Spleen (tissue), 11 donors: ENCODE measurements at regions not wholly inside any gene's neighbourhood (a gene's known extent, or its start where the extent isn't known, plus 50 kb on each side); places are given as distances from the start of the nearest gene placed in this dataset.

Source experiments
- DNase-seq: peaks from one replicate; pipeline ENCODE4 v3.0.0-alpha.2; 2020
- H3K27ac ChIP-seq, 8 donors: fragments of 200-600 bp; sonication (generic) in 7 of 8; 1 replicate in 4 of 8; 2 replicates in 4 of 8; pipeline versions ENCODE4 v1.5.0 to v1.8.0; 2016 to 2021; ENCODE audit warnings: inconsistent platforms in 4 of 8, mild to moderate bottlenecking in 4 of 8, moderate library complexity in 1 of 8
- H3K27me3 ChIP-seq, 7 donors: fragments of 200-600 bp; sonication (generic) in 6 of 7; replicated peaks in 1 of 7; 1 replicate in 4 of 7; 2 replicates in 3 of 7; pipeline versions ENCODE4 v1.5.0 to v1.8.0; 2016 to 2021; ENCODE audit warnings: inconsistent platforms in 3 of 7, mild to moderate bottlenecking in 1 of 7
- H3K36me3 ChIP-seq, 6 donors: fragments of 200-600 bp; sonication (generic) in 5 of 6; 1 replicate in 4 of 6; 2 replicates in 2 of 6; pipeline versions ENCODE4 v1.5.0 to v1.8.0; 2016 to 2021; ENCODE audit warnings: inconsistent platforms in 2 of 6
- H3K4me1 ChIP-seq, 6 donors: fragments of 200-600 bp; sonication (generic) in 5 of 6; 1 replicate in 3 of 6; 2 replicates in 3 of 6; pipeline versions ENCODE4 v1.5.0 to v1.8.0; 2016 to 2021; ENCODE audit warnings: inconsistent platforms in 3 of 6
- H3K4me3 ChIP-seq, 8 donors: fragments of 200-600 bp; sonication (generic) in 7 of 8; 1 replicate in 4 of 8; 2 replicates in 4 of 8; pipeline versions ENCODE4 v1.5.0 to v1.8.0; 2016 to 2021; ENCODE audit warnings: inconsistent platforms in 4 of 8, mild to moderate bottlenecking in 4 of 8, moderate library complexity in 2 of 8
- H3K9me3 ChIP-seq, 8 donors: fragments of 200-600 bp; sonication (generic) in 7 of 8; 1 replicate in 4 of 8; 2 replicates in 4 of 8; pipeline versions ENCODE4 v1.5.0 to v1.8.0; 2016 to 2021; ENCODE audit warnings: inconsistent platforms in 4 of 8
- POLR2A ChIP-seq, 3 donors: fragments of 450-650 bp; IDR thresholded peaks; one replicate each; pipeline ENCODE4 v1.5.1; 2017; ENCODE audit warnings: antibody characterized with exemption in 3 of 3, mild to moderate bottlenecking in 1 of 3
- POLR2AphosphoS5 ChIP-seq, 3 donors: sonication (generic); formaldehyde crosslinking; IDR thresholded peaks; one replicate each; pipeline ENCODE4 v1.5.1; 2017; ENCODE audit warnings: antibody characterized with exemption in 3 of 3
- WGBS, 5 donors: extraction: QIAGEN DNeasy Blood & Tissue Kit in 3 of 5; methylation state at CpG; one replicate each; pipeline versions ENCODE4 v1.1.5 to v1.1.7; 2013 to 2018; 5-methylcytosine and 5-hydroxymethylcytosine counted together
- intact Hi-C: fragments of 100-400 bp; cut with DNase I; formaldehyde crosslinking; loops from one replicate; pipeline ENCODE4 v1.15.0; 2023; ENCODE audit warnings: low total_unique reads
- TF ChIP-seq, protein P1 (sequence below), 11 experiments: fragments of 200-600 bp in 7 of 11; fragments of 450-650 bp in 4 of 11; sonication (generic) in 4 of 11; IDR thresholded peaks in 8 of 11; conservative IDR thresholded peaks in 3 of 11; 1 replicate in 7 of 11; 2 replicates in 4 of 11; pipeline versions ENCODE4 v1.4.0 to v1.8.0; 2016 to 2021; ENCODE audit warnings: antibody characterized with exemption in 11 of 11, inconsistent platforms in 4 of 11, mild to moderate bottlenecking in 1 of 11
- donor health status: healthy with polysubstance abuse.
- donor health status: DM: no; HTN: no; CAD: no; lungs with moderate emphysema.
- donor health status: DM: no; HTN: no; CAD: no.
- donor health status: Bipolar disorder and iron deficiency.
- donor health status: healthy.
- donor health status: DM: no; HTN: no; CAD: no.
- donor health status: DM: yes; HTN: yes; CAD: no.

DNA sequence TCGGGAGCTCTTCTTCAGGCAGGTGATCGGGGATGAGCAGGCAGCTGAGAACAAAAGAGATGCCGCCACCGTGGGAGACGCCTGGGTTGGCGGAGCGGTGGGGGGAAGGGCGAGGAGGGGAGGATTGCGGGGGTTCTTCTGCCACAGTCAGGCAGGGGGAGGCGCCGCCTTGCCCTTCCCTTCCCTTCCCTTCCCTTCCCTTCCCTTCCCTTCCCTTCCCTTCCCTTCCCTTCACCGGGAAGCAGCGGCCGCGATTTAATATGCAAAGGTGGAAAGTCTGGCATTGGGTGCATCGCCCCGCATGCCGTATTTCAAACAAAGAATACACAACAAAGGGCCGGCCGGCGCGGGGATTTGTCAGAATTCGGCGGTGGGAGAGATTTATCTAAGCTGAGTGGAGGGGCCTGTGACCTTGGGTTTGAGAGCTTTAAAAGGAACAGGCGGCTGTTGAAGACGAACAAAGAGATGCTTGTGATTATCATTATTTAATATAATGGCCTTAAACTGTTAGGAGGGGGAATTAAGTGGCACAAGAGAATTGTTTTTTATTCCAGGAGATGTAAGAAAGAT, 262.3 kb upstream of the TNRC6C start:
- H3K27me3 ChIP-seq: peaks cover 0 to 91% (median 34%) of the 10 kb centered on the region in 7 donors
- intact Hi-C loops: no loop called here
- H3K36me3 ChIP-seq: no peaks in the 10 kb centered on the region
- H3K4me3 ChIP-seq: no peak overlapping the region
- no peak overlapping the region for H3K27ac ChIP-seq
- TF ChIP-seq, protein P1, sequence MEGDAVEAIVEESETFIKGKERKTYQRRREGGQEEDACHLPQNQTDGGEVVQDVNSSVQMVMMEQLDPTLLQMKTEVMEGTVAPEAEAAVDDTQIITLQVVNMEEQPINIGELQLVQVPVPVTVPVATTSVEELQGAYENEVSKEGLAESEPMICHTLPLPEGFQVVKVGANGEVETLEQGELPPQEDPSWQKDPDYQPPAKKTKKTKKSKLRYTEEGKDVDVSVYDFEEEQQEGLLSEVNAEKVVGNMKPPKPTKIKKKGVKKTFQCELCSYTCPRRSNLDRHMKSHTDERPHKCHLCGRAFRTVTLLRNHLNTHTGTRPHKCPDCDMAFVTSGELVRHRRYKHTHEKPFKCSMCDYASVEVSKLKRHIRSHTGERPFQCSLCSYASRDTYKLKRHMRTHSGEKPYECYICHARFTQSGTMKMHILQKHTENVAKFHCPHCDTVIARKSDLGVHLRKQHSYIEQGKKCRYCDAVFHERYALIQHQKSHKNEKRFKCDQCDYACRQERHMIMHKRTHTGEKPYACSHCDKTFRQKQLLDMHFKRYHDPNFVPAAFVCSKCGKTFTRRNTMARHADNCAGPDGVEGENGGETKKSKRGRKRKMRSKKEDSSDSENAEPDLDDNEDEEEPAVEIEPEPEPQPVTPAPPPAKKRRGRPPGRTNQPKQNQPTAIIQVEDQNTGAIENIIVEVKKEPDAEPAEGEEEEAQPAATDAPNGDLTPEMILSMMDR (IDR thresholded peaks at IDR 0.05 in 8 of 11, conservative IDR thresholded peaks at IDR 0.05 in 3 of 11): no peak
- no peak for TF ChIP-seq POLR2AphosphoS5 (IDR thresholded peaks at IDR 0.05)
- no peak for TF ChIP-seq POLR2A (IDR thresholded peaks at IDR 0.05)
- 29 to 50% (median 41%) methylated on average over 22 to 26 of the region's 26 CpGs for WGBS, 5 donors
- H3K9me3 ChIP-seq: peaks cover 0 to 3% (median under 1%) of the 10 kb centered on the region in 8 donors
- H3K4me1 ChIP-seq: peaks cover 0 to 5% (median under 1%) of the 10 kb centered on the region in 6 donors
- DNase-seq: no peak

DNA sequence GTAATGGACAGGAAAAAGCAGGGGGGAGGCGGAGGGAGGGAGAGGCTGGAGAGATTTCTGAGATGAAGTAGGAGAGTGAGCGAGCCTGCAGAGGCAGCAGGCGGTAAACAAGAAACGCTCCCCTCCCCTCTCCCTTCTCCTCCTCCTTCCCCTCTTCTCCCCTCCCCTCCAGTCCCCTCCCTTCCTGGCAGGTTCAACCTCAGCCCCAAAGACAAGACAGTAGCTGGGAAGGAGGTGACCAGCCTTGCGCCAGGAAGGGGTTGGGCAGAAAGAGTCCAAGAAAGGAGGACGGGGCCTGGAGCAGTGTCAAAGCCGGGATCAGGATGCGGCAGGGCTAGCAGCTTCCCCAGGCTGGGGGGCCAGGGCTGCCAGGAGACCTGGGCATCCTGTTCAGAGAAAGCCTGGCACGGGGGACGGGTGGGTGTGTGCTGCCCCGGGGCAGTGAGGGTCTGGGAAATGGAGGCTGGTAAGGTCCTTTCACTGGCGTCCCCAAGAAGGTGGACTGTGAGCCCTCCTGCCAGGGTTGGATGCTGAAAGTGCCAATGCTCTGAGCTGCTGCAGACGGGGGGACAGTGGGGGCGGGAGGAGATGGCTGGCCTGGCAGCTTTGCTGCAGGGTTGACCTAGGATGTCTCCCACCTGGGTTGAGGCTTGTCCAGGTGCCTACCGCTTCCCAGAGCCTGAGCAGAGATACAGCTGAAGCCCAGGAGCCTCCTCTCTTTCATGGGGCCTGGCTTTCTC, 261.6 kb upstream of the TNRC6C start:
- Histone ChIP-seq H3K27ac (no peak overlapping the region), H3K4me1 (no peaks in the 10 kb centered on the region), H3K36me3 (no peaks in the 10 kb centered on the region), H3K4me3 (no peak overlapping the region), H3K27me3 (peaks cover 0 to 87% (median 32%) of the 10 kb centered on the region in 7 donors), H3K9me3 (peaks cover 0 to 10% (median 7%) of the 10 kb centered on the region in 8 donors)
- intact Hi-C loops: no loop called here
- TF ChIP-seq, protein P1 (IDR thresholded peaks at IDR 0.05 in 8 of 11, conservative IDR thresholded peaks at IDR 0.05 in 3 of 11): no peak
- TF ChIP-seq POLR2A (IDR thresholded peaks at IDR 0.05) (no peak), POLR2AphosphoS5 (IDR thresholded peaks at IDR 0.05) (no peak)
- no peak for DNase-seq
- WGBS, 5 donors: 43 to 55% (median 49%) methylated on average over 15 of the region's 15 CpGs

DNA sequence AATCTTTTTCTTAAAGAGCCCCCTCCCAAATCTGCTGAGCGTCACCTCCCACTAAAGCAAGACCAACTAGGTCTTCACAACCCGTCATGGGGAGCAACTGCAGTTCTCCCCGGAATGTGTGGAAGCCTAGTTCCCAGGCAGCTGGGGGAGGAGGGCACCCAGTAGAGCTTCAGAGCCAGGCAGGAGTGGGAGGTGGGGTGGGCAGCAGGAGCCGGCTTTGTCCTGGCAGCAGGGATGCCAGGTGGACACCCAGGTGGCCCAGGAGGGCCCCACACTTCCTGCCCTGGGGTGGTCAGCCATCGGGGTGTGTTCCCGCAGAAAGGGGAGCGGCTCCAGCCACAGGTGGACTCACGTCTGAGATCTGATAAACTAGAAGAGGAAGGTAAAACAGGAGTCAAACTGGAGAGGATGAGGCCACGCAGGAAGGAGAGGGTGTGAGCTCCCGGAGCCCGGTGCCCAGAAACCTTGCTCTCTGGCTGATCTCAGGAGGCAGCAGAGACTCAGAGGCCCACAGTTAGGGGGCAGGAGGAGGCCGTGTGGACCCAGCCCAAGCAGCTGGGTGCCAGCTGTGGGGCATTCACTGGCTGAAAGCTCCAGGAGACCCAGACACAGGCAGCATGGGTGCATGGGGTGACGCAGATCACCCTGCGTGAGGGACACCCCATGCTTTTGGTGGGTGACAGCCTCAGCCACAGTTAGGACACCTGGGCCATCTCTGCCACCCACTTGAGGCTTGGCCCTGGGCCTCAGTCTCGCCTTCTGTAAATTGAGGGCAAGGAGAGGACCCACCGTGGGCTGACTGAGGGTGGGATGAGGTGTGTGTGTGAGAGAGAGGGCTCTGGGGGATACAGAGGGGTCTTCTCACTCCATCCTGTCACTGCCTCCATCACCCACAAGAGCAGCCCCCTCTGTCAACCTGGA, 260.8 kb upstream of the TNRC6C start:
- peaks cover 0 to 85% (median 32%) of the 10 kb centered on the region in 7 donors for H3K27me3 ChIP-seq
- H3K27ac ChIP-seq: no peak overlapping the region
- H3K4me3 ChIP-seq: no peak overlapping the region
- TF ChIP-seq POLR2AphosphoS5 (IDR thresholded peaks at IDR 0.05): no peak
- TF ChIP-seq, protein P1 (IDR thresholded peaks at IDR 0.05 in 8 of 11, conservative IDR thresholded peaks at IDR 0.05 in 3 of 11): no peak
- TF ChIP-seq POLR2A (IDR thresholded peaks at IDR 0.05): no peak
- intact Hi-C loops: no loop called here
- DNase-seq: no peak
- H3K4me1 ChIP-seq: no peaks in the 10 kb centered on the region
- peaks cover 0 to 18% (median 15%) of the 10 kb centered on the region in 8 donors for H3K9me3 ChIP-seq
- no peaks in the 10 kb centered on the region for H3K36me3 ChIP-seq
- 59 to 69% (median 62%) methylated on average over 15 to 16 of the region's 16 CpGs for WGBS, 5 donors
